SK-N-MC (cell line): ENCODE measurements at regions not wholly inside any gene's neighbourhood (a gene's known extent, or its start where the extent isn't known, plus 50 kb on each side); places are given as distances from the start of the nearest gene placed in this dataset.

Experiments
- EZH2 ChIP-seq: fragments of 200-600 bp; sonication (generic); IDR thresholded peaks from one replicate; pipeline ENCODE4 v1.6.1; 2017; ENCODE audit warnings: antibody characterized with exemption
- FOXP2 ChIP-seq: optimal IDR thresholded peaks from 2 replicates; pipeline ENCODE3; 2011; ENCODE audit warnings: mild to moderate bottlenecking, moderate library complexity; ENCODE audit not compliant: insufficient read depth; ENCODE audit errors: extremely low read length, control extremely low read depth
- POLR2AphosphoS5 ChIP-seq: IDR thresholded peaks from 2 replicates; pipeline ENCODE4 v1.6.1; 2012; ENCODE audit warnings: mild to moderate bottlenecking, low read depth, low read length, borderline replicate concordance

DNA sequence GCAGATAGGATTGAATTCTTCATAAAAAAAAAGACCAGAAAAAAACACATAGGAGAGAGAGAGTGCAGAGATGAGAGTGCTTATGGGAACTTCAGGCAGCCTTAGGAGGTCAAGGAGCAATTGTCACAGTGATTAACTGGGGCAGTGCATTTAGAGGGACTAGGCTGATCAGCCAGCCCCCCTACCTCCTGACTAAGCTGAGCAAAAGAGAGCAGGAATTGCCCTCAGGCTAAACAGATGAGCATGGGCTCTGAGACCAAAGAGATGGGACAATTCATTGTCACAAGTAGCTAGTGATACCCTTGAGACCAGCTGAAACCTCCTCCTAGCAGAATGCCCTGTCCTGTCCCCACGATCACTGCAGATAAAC, 124.0 kb downstream of the BTG1 start:
- no peak for TF ChIP-seq POLR2AphosphoS5
- no peak for TF ChIP-seq FOXP2
- TF ChIP-seq EZH2 = no peak
